Ovary (tissue), 3 donors: ENCODE measurements at regions not wholly inside any gene's neighbourhood (a gene's known extent, or its start where the extent isn't known, plus 50 kb on each side); places are given as distances from the start of the nearest gene placed in this dataset.

Experiments
- EP300 ChIP-seq: sonication (generic); formaldehyde crosslinking; IDR thresholded peaks from one replicate; pipeline ENCODE4 v1.6.1; 2017; ENCODE audit warnings: antibody characterized with exemption
- POLR2A ChIP-seq: fragments of 450-650 bp; IDR thresholded peaks from one replicate; pipeline ENCODE4 v1.6.1; 2017; ENCODE audit warnings: antibody characterized with exemption, mild to moderate bottlenecking, moderate library complexity
- TF ChIP-seq, protein P1 (sequence below), 3 donors: fragments of 450-650 bp in 2 of 3; fragments of 200-600 bp in 1 of 3; IDR thresholded peaks; one replicate each; pipeline versions ENCODE4 v1.5.1 to v1.8.0; 2016 to 2022; ENCODE audit warnings: antibody characterized with exemption in 3 of 3, mild to moderate bottlenecking in 1 of 3
- donor health status: DM: no; HTN: no; CAD: no.

DNA sequence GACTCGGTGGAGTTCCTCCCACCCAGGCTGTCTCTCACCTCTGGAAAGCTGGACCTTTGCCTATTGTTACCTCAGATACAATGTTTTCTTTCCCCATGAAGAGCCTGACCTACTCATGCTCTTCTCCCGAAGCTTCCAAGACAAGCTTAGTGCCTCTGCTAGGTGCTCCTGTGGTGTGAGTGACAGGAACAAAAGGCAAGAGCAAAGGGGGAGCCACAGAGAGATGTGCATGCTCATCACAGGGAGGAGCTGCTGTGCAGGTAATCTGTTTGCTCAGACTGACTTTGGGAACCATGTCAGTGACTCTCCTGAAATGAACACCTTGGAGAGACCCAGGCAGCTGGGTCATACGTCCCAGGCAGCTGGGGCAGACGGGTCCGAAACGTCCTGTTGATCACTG lies 53.6 kb upstream of the VSTM5 start:
- no peak for TF ChIP-seq POLR2A
- TF ChIP-seq, protein P1, sequence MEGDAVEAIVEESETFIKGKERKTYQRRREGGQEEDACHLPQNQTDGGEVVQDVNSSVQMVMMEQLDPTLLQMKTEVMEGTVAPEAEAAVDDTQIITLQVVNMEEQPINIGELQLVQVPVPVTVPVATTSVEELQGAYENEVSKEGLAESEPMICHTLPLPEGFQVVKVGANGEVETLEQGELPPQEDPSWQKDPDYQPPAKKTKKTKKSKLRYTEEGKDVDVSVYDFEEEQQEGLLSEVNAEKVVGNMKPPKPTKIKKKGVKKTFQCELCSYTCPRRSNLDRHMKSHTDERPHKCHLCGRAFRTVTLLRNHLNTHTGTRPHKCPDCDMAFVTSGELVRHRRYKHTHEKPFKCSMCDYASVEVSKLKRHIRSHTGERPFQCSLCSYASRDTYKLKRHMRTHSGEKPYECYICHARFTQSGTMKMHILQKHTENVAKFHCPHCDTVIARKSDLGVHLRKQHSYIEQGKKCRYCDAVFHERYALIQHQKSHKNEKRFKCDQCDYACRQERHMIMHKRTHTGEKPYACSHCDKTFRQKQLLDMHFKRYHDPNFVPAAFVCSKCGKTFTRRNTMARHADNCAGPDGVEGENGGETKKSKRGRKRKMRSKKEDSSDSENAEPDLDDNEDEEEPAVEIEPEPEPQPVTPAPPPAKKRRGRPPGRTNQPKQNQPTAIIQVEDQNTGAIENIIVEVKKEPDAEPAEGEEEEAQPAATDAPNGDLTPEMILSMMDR (IDR thresholded peaks at IDR 0.05), result no peak
- TF ChIP-seq EP300, result no peak
